Fibroblast of upper back skin (primary cell): ENCODE measurements at regions not wholly inside any gene's neighbourhood (a gene's known extent, or its start where the extent isn't known, plus 50 kb on each side); places are given as distances from the start of the nearest gene placed in this dataset.

Source experiments
- DNase-seq: peaks from one replicate; pipeline ENCODE4 v3.0.0-alpha.2; 2013

GRCh38 chr9:91141407-91141965 is 220.2 kb downstream of the AUH start:
- DNase-seq = no peak

- DNase-seq = no peak
Observed at GRCh38 chr9:91143162-91143561, 218.6 kb downstream of the AUH start.

- no peak for DNase-seq
Observed at GRCh38 chr9:91143642-91144041, 218.1 kb downstream of the AUH start.

GRCh38 chr9:91144769-91145168 is 216.9 kb downstream of the AUH start:
- DNase-seq = peak; percentile 67

GRCh38 chr9:91145496-91145895 is 216.2 kb downstream of the AUH start:
- no peak for DNase-seq

GRCh38 chr9:91146391-91147019 is 215.2 kb downstream of the AUH start:
- DNase-seq = no peak

- DNase-seq = no peak
Observed at GRCh38 chr9:91147079-91147708, 214.5 kb downstream of the AUH start.

- no peak for DNase-seq
Observed at GRCh38 chr9:91148306-91148705, 213.4 kb downstream of the AUH start.

- DNase-seq = no peak
Observed at GRCh38 chr9:91150273-91150997, 211.3 kb downstream of the AUH start.

GRCh38 chr9:91150998-91151717 is 210.6 kb downstream of the AUH start:
- DNase-seq = peak; percentile 96

- no peak for DNase-seq
Observed at GRCh38 chr9:91151718-91152095, 210.0 kb downstream of the AUH start.

GRCh38 chr9:91154686-91155085 is 207.0 kb downstream of the AUH start:
- no peak for DNase-seq

- no peak for DNase-seq
Observed at GRCh38 chr9:91155181-91155580, 206.5 kb downstream of the AUH start.

- no peak for DNase-seq
Observed at GRCh38 chr9:91155746-91156376, 205.9 kb downstream of the AUH start.

- DNase-seq = no peak
Observed at GRCh38 chr9:91156451-91157234, 205.1 kb downstream of the AUH start.

- DNase-seq = no peak
Observed at GRCh38 chr9:91157883-91158282, 203.8 kb downstream of the AUH start.

GRCh38 chr9:91158286-91158685 is 203.4 kb downstream of the AUH start:
- no peak for DNase-seq

- DNase-seq = no peak
Observed at GRCh38 chr9:91158946-91159345, 202.8 kb downstream of the AUH start.

GRCh38 chr9:91159664-91160121 is 202.0 kb downstream of the AUH start:
- no peak for DNase-seq

- DNase-seq = no peak
Observed at GRCh38 chr9:91160181-91160580, 201.5 kb downstream of the AUH start.

GRCh38 chr9:91160599-91161464 is 200.9 kb downstream of the AUH start:
- DNase-seq = no peak
